H1 (cell line): ENCODE measurements at regions not wholly inside any gene's neighbourhood (a gene's known extent, or its start where the extent isn't known, plus 50 kb on each side); places are given as distances from the start of the nearest gene placed in this dataset.

Experiments used
- CTCF ChIA-PET: fragments of 300-600 bp; sonication (Branson Sonifier 250); formaldehyde crosslinking; loops from one replicate; lab custom pipeline; 2021; ENCODE audit not compliant: partially characterized antibody; lab: Charles Lee
- POLR2A ChIA-PET: fragments of 300-600 bp; sonication (Branson Sonifier 250); formaldehyde crosslinking; loops from one replicate; lab custom pipeline; 2021; ENCODE audit warnings: inconsistent platforms; ENCODE audit not compliant: partially characterized antibody; lab: Charles Lee
- DNase-seq, 2 experiments: peaks; one replicate each; pipeline versions ENCODE4 v3.0.0 to v3.0.0-alpha.2; 2010 to 2022; ENCODE audit warnings: low spot score in 2 of 2, low read depth in 1 of 2, mixed read lengths in 1 of 2
- FAIRE-seq: peaks from 2 replicates; lab custom pipeline; 2011; peaks lifted over from hg19 to GRCh38; lab: Jason Lieb, UNC
- H2AFZ ChIP-seq: 2 replicates; pipeline ENCODE4 v1.8.1; 2012; ENCODE audit warnings: low read length, inconsistent platforms
- H2AK5ac ChIP-seq: 2 replicates; pipeline ENCODE4 v1.6.1; 2013; ENCODE audit warnings: low read depth, low read length
- H2BK120ac ChIP-seq: replicated peaks from 2 replicates; pipeline ENCODE3; 2013; ENCODE audit warnings: low read depth, low read length, inconsistent platforms
- H2BK12ac ChIP-seq: 2 replicates; pipeline ENCODE4 v1.6.1; 2013; ENCODE audit warnings: low read depth, low read length
- H2BK15ac ChIP-seq: 2 replicates; pipeline ENCODE4 v1.6.1; 2013; ENCODE audit warnings: low read length
- H2BK20ac ChIP-seq: 2 replicates; pipeline ENCODE4 v1.6.1; 2013; ENCODE audit warnings: low read length
- H2BK5ac ChIP-seq: 2 replicates; pipeline ENCODE4 v1.6.1; 2013; ENCODE audit warnings: low read depth, low read length
- H3K14ac ChIP-seq: 2 replicates; pipeline ENCODE4 v1.6.1; 2013; ENCODE audit warnings: inconsistent platforms; ENCODE audit not compliant: insufficient read length
- H3K18ac ChIP-seq: 2 replicates; pipeline ENCODE4 v1.6.1; 2013; ENCODE audit warnings: low read length; ENCODE audit errors: extremely low read depth
- H3K23ac ChIP-seq: 2 replicates; pipeline ENCODE4 v1.6.1; 2013; ENCODE audit warnings: inconsistent platforms; ENCODE audit not compliant: insufficient read length
- H3K23me2 ChIP-seq: 2 replicates; pipeline ENCODE4 v1.6.1; 2013; ENCODE audit warnings: low read depth, low read length
- H3K27ac ChIP-seq: 2 replicates; pipeline ENCODE4 v1.6.1; 2011; ENCODE audit warnings: low read depth, low read length, inconsistent platforms
- H3K27me3 ChIP-seq, 4 experiments: replicated peaks in 1 of 4; 1 replicate in 1 of 4; 2 replicates in 3 of 4; pipeline versions ENCODE4 v1.6.1 to v1.8.1; 2011 to 2013; ENCODE audit warnings: low read length in 3 of 4, mild to moderate bottlenecking in 3 of 4, inconsistent platforms in 2 of 4, mixed read lengths in 2 of 4, moderate library complexity in 1 of 4; ENCODE audit not compliant: control insufficient read depth in 3 of 4, insufficient read depth in 3 of 4; ENCODE audit errors: extremely low read depth in 1 of 4
- H3K36me3 ChIP-seq, 4 experiments: 2 replicates each; pipeline versions ENCODE4 v1.6.1 to v1.8.1; 2011 to 2013; ENCODE audit warnings: mild to moderate bottlenecking in 4 of 4, low read length in 3 of 4, moderate library complexity in 2 of 4, control low read depth in 1 of 4, inconsistent platforms in 1 of 4; ENCODE audit not compliant: insufficient read depth in 4 of 4, control insufficient read depth in 2 of 4
- H3K4ac ChIP-seq: replicated peaks from 2 replicates; pipeline ENCODE3; 2013; ENCODE audit warnings: low read length, low read depth, mixed read lengths, inconsistent platforms; ENCODE audit not compliant: insufficient read length
- H3K4me1 ChIP-seq, 4 experiments: replicated peaks in 1 of 4; 1 replicate in 1 of 4; 2 replicates in 3 of 4; pipeline versions ENCODE4 v1.6.1 to v1.8.1; 2011 to 2013; ENCODE audit warnings: low read length in 3 of 4, inconsistent platforms in 2 of 4, mixed read lengths in 1 of 4; ENCODE audit not compliant: insufficient read depth in 4 of 4, control insufficient read depth in 3 of 4
- H3K4me2 ChIP-seq, 2 experiments: 2 replicates each; pipeline versions ENCODE4 v1.6.1 to v1.8.1; 2011 to 2013; ENCODE audit warnings: low read depth in 2 of 2, low read length in 2 of 2, control low read depth in 1 of 2, inconsistent platforms in 1 of 2, mild to moderate bottlenecking in 1 of 2; ENCODE audit not compliant: insufficient read depth in 1 of 2
- H3K4me3 ChIP-seq, 4 experiments: fragments of 200-600, 300-600 bp in 1 of 4; sonication (generic), shearing (Covaris generic), sonication (Bioruptor Twin) in 1 of 4; 2 replicates each; pipeline versions ENCODE4 v1.5.1 to v1.8.1; 2011 to 2016; ENCODE audit warnings: low read length in 4 of 4, low read depth in 3 of 4, control low read depth in 2 of 4, inconsistent platforms in 2 of 4, mild to moderate bottlenecking in 2 of 4, mixed read lengths in 1 of 4, moderate library complexity in 1 of 4; ENCODE audit not compliant: insufficient read depth in 2 of 4; ENCODE audit errors: extremely low read depth in 1 of 4
- H3K56ac ChIP-seq: replicated peaks from 2 replicates; pipeline ENCODE3; 2013; ENCODE audit warnings: low read depth, mild to moderate bottlenecking, mixed read lengths, low read length, inconsistent platforms; ENCODE audit not compliant: insufficient read length
- H3K79me1 ChIP-seq: 2 replicates; pipeline ENCODE4 v1.6.1; 2013; ENCODE audit warnings: low read depth, low read length, control low read depth
- H3K79me2 ChIP-seq, 2 experiments: 2 replicates each; pipeline versions ENCODE4 v1.6.1 to v1.8.1; 2012 to 2013; ENCODE audit warnings: low read length in 2 of 2, mild to moderate bottlenecking in 2 of 2, inconsistent platforms in 1 of 2; ENCODE audit not compliant: insufficient read depth in 2 of 2, control insufficient read depth in 1 of 2
- H3K9ac ChIP-seq, 4 experiments: replicated peaks in 1 of 4; 1 replicate in 1 of 4; 2 replicates in 3 of 4; pipeline versions ENCODE4 v1.6.1 to v1.8.1; 2011 to 2013; ENCODE audit warnings: low read depth in 3 of 4, low read length in 3 of 4, control low read depth in 2 of 4, mild to moderate bottlenecking in 2 of 4, moderate library complexity in 2 of 4, inconsistent platforms in 1 of 4; ENCODE audit errors: extremely low read depth in 1 of 4
- H3K9me3 ChIP-seq, 2 experiments: 2 replicates each; pipeline versions ENCODE4 v1.6.1 to v1.8.1; 2012 to 2013; ENCODE audit warnings: mild to moderate bottlenecking in 2 of 2, moderate library complexity in 2 of 2, control low read depth in 1 of 2, inconsistent platforms in 1 of 2, low read depth in 1 of 2, low read length in 1 of 2, mixed read lengths in 1 of 2; ENCODE audit not compliant: insufficient read depth in 2 of 2
- H4K20me1 ChIP-seq, 2 experiments: replicated peaks in 1 of 2; 2 replicates each; pipeline versions ENCODE3 to v1.8.1; 2011 to 2013; ENCODE audit warnings: inconsistent platforms in 2 of 2, low read length in 2 of 2, mild to moderate bottlenecking in 1 of 2; ENCODE audit not compliant: insufficient read depth in 2 of 2, control insufficient read depth in 1 of 2
- H4K5ac ChIP-seq: 2 replicates; pipeline ENCODE4 v1.6.1; 2013; ENCODE audit warnings: low read length, low read depth, mixed read lengths, inconsistent platforms; ENCODE audit not compliant: insufficient read length
- H4K8ac ChIP-seq: 2 replicates; pipeline ENCODE4 v1.8.0; 2013; ENCODE audit warnings: mild to moderate bottlenecking, moderate library complexity, low read length, inconsistent platforms; ENCODE audit not compliant: insufficient read depth; ENCODE audit errors: extremely low read depth
- H4K91ac ChIP-seq: replicated peaks from 2 replicates; pipeline ENCODE3; 2013; ENCODE audit warnings: low read length, mixed read lengths, inconsistent platforms; ENCODE audit not compliant: insufficient read length
- CEBPB ChIP-seq: IDR thresholded peaks from 2 replicates; pipeline ENCODE4 v1.6.1; 2012; ENCODE audit warnings: low read depth, low read length
- KDM4A ChIP-seq: IDR thresholded peaks from one replicate; pipeline ENCODE4 v1.7.1; 2012; ENCODE audit warnings: low read depth, mild to moderate bottlenecking, moderate library complexity, low read length, inconsistent platforms; ENCODE audit not compliant: severe bottlenecking
- SP1 ChIP-seq: IDR thresholded peaks from 2 replicates; pipeline ENCODE4 v1.6.1; 2011; ENCODE audit warnings: low read depth, low read length
- SUZ12 ChIP-seq: fragments of 200-600 bp; sonication (generic); IDR thresholded peaks from 2 replicates; pipeline ENCODE4 v1.6.1; 2012; ENCODE audit warnings: mild to moderate bottlenecking, inconsistent platforms, low read length, moderate library complexity, mixed read lengths
- WGBS, 2 experiments: shearing (Covaris generic) in 1 of 2; methylation state at CpG; one replicate each; pipeline versions ENCODE4 v1.1.6 to v1.1.7; 2013 to 2015; ENCODE audit warnings: low lambda C conversion rate in 2 of 2, mixed read lengths in 2 of 2, inconsistent platforms in 1 of 2, low coverage in 1 of 2, missing lambda C conversion rate in 1 of 2; ENCODE audit not compliant: insufficient replicate concordance in 2 of 2, insufficient coverage in 1 of 2, insufficient read length in 1 of 2; ENCODE audit errors: extremely low coverage in 1 of 2, missing lambda C conversion rate in 1 of 2; 5-methylcytosine and 5-hydroxymethylcytosine counted together

- Histone ChIP-seq H2AK5ac (no peak overlapping the region), H3K9ac (no peak overlapping the region), H3K36me3 (no peaks in the 10 kb centered on the region), H3K23ac (no peak overlapping the region), H2BK20ac (no peak overlapping the region), H3K56ac (no peak overlapping the region), H3K79me2 (no peaks in the 10 kb centered on the region), H3K9me3 (no peaks in the 10 kb centered on the region), H3K18ac (no peak overlapping the region), H4K8ac (no peak overlapping the region), H4K91ac (no peak overlapping the region), H3K4me1 (no peaks in the 10 kb centered on the region), H3K79me1 (no peaks in the 10 kb centered on the region), H3K23me2 (no peaks in the 10 kb centered on the region), H3K27ac (no peak overlapping the region), H3K27me3 (no peaks in the 10 kb centered on the region), H3K4me3 (no peak overlapping the region), H2BK120ac (no peak overlapping the region), H3K4me2 (no peak overlapping the region), H2BK5ac (no peak overlapping the region), H2BK12ac (no peak overlapping the region), H4K20me1 (no peaks in the 10 kb centered on the region), H3K4ac (no peak overlapping the region), H3K14ac (no peak overlapping the region), H2BK15ac (no peak overlapping the region), H2AFZ (no peak overlapping the region), H4K5ac (no peak overlapping the region)
- POLR2A ChIA-PET = no interaction called here
- CTCF ChIA-PET = interaction anchor here (0.6 to 1.7 kb wide), 3 partner anchors 18 to 1016 kb away, joined by 3 to 4 read pairs (median 3); no protein-coding TSS in a partner anchor
- WGBS, 2 experiments = 92% methylated on average over 6 of the region's 6 CpGs; no CpG with 5 or more reads in 1 of the 2 experiments
- DNase-seq (no peak), FAIRE-seq (no peak)
- no peak for TF ChIP-seq KDM4A
- TF ChIP-seq SUZ12 = no peak
- no peak for TF ChIP-seq CEBPB
- TF ChIP-seq SP1 = no peak
These were observed 267.2 kb upstream of the PLXNA2 start for GRCh38 chr1:208511242-208511860.
